Gastrocnemius medialis (tissue), 4 donors: ENCODE measurements at regions not wholly inside any gene's neighbourhood (a gene's known extent, or its start where the extent isn't known, plus 50 kb on each side); places are given as distances from the start of the nearest gene placed in this dataset.

ENCODE experiments used
- CTCF ChIP-seq, 5 experiments: fragments of 450-650 bp in 3 of 5; fragments of 200-600 bp in 2 of 5; sonication (generic) in 2 of 5; IDR thresholded peaks in 4 of 5; conservative IDR thresholded peaks in 1 of 5; 1 replicate in 4 of 5; 2 replicates in 1 of 5; pipeline ENCODE4 v1.5.1; 2016 to 2019; ENCODE audit warnings: antibody characterized with exemption in 5 of 5, mild to moderate bottlenecking in 3 of 5, moderate library complexity in 3 of 5
- POLR2A ChIP-seq, 2 donors: fragments of 450-650 bp; IDR thresholded peaks; one replicate each; pipeline ENCODE4 v1.6.1; 2017; ENCODE audit warnings: antibody characterized with exemption in 2 of 2, mild to moderate bottlenecking in 2 of 2, moderate library complexity in 2 of 2

DNA sequence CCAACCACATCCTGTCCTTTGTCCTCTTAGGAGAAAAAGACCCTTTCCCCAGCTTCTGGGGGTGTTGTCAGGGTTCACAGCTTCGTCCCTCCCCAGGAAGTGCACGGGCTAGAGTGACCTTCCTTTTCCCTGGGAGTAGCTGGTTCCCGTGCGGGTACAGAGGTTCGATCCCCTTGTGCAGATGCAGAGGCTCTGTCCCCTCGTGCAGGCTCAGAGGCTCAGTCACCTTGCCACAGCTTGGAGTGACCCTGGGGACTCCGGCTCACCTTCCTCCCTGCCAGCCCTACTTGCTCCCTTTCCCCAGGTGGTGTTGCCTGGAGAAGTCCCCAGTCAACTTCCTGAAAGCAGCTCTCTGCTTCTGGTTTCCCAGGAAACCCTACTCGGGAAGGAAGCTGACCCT is 60.0 kb upstream of the TCERG1L start:
- no peak for TF ChIP-seq CTCF (IDR thresholded peaks at IDR 0.05 in 4 of 5, conservative IDR thresholded peaks at IDR 0.05 in 1 of 5)
- TF ChIP-seq POLR2A (IDR thresholded peaks at IDR 0.05) = no peak
